Astrocyte of the spinal cord (primary cell): ENCODE measurements at regions not wholly inside any gene's neighbourhood (a gene's known extent, or its start where the extent isn't known, plus 50 kb on each side); places are given as distances from the start of the nearest gene placed in this dataset.

Source experiments
- DNase-seq: peaks from one replicate; pipeline ENCODE4 v3.0.0; 2011; ENCODE audit warnings: low read depth, low spot score
- H3K4me3 ChIP-seq: 2 replicates; pipeline ENCODE4 v1.5.1; 2011; ENCODE audit warnings: low read depth, mild to moderate bottlenecking, low read length, moderate library complexity
- in situ Hi-C: cut with HindIII; loops from 2 replicates; pipeline ENCODE4 v1.10.0; 2017; ENCODE audit warnings: low sequenced_read_pairs
- TF ChIP-seq, protein P1 (sequence below): IDR thresholded peaks from 2 replicates; pipeline ENCODE4 v1.5.1; 2012; ENCODE audit warnings: low read depth, mild to moderate bottlenecking, low read length, inconsistent platforms

DNA sequence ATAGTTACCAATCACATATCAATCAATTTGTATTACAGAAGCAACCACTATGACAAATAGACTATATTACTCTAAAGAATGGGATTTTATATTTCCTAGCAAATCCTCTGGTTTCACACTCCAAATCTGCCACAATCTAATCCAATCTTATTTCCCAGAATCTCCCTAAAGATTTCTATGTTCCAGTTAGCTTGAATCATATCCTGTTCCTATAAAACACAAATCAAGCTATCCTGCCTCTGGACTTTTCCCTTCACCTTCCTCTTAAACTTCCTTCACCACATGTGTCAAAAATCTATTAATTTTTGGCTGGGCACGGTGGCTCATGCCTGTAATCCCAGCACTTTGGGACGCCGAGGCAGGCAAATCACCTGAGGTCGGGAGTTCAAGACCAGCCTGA, 50.0 kb downstream of the PIK3C2A start:
- H3K4me3 ChIP-seq: no peak overlapping the region
- in situ Hi-C loops: no loop called here
- DNase-seq: no peak
- TF ChIP-seq, protein P1, sequence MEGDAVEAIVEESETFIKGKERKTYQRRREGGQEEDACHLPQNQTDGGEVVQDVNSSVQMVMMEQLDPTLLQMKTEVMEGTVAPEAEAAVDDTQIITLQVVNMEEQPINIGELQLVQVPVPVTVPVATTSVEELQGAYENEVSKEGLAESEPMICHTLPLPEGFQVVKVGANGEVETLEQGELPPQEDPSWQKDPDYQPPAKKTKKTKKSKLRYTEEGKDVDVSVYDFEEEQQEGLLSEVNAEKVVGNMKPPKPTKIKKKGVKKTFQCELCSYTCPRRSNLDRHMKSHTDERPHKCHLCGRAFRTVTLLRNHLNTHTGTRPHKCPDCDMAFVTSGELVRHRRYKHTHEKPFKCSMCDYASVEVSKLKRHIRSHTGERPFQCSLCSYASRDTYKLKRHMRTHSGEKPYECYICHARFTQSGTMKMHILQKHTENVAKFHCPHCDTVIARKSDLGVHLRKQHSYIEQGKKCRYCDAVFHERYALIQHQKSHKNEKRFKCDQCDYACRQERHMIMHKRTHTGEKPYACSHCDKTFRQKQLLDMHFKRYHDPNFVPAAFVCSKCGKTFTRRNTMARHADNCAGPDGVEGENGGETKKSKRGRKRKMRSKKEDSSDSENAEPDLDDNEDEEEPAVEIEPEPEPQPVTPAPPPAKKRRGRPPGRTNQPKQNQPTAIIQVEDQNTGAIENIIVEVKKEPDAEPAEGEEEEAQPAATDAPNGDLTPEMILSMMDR: no peak

DNA sequence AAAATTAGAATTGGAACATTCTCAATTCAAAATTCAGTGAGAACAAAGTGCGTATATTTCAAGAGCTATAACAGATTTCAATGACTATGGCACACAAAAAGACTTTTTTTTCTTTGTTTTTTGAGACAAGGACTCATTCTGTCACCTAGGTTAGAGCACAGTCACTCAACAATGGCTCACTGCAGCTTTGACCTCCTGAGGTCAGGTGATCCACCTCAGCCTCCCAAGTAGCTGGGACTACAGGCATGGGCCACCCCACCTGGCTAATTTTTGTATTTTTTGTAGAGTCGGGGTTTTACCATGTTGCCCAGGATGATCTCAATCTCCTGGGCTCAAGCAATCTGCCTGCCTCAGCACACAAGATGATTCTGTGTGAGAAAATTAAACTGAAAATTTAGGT, 51.5 kb downstream of the PIK3C2A start:
- no peak for DNase-seq
- TF ChIP-seq, protein P1: no peak
- no peak overlapping the region for H3K4me3 ChIP-seq
- in situ Hi-C loops: no loop called here

DNA sequence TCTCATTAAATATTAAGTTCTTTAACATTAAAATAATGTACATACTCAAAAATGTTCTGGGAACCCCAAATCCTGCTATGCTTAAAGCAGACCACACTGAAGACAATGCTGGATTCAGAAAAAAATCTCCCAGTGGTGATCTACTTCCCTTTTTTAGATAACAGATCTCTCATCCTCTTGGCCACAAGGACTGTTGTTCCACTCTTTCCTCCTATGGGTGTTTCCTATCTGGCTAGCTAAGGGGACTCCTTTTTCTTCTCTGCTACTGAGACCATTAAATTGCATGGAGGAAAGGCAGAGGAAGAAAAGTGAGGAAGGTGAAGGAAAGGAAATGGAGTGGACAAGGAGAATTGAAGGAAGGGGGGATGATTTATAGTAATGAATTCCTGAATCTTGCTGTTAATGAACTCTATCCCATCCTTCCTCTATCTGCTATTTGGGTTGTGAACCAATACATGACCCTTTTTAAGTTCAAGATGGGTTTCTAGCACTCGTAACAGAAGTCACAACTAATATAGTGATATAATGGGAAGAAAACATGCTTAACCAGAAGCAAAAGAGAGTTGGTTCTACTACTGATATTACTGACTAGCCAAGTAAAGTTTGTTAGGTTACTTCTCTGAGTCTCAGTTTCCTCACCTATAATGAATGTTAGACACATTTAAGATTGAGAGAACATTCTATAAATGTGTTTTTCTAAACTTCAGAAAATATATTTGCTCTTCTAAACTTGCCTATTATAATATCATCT, 53.2 kb downstream of the PIK3C2A start:
- in situ Hi-C loops: no loop called here
- DNase-seq: no peak
- no peak overlapping the region for H3K4me3 ChIP-seq
- TF ChIP-seq, protein P1: no peak

DNA sequence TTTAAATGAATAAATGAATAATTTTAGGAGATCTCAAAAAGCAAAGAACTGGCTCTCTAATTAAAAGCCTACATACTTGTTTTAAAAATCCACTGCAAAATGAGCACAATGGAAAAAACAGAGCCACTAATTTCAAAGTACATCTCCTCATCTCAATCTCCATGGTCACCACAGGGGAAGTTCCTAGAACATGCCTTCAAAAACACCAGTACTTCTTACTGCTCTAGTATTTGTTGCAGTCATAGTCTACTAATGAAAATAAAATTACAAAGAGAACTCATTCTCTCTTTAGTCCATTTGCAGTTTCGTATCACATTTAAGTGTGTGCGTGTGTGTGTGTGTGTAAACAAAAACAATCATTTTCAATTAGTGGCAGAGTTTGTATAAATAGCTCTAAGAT, 54.0 kb downstream of the PIK3C2A start:
- TF ChIP-seq, protein P1: no peak
- no peak overlapping the region for H3K4me3 ChIP-seq
- in situ Hi-C loops: no loop called here
- DNase-seq: no peak

DNA sequence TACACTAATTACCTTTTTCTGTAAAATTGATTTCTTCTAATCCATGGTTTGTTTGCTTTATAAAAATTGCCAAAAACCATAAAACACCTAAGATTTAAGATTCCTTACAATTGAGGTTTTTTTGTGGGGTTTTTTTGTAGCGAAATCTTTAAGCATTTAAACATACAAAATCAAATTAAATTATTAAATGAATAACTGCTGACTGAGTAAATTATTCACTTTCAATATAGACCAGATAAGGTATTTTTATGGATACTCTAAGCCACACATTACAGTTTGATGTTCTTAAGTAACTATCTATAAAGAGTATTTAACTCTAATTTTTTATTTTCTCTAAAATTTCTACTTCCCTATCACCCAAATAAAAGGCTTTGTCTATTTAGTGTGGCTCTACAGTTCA, 55.5 kb downstream of the PIK3C2A start:
- in situ Hi-C loops: no loop called here
- TF ChIP-seq, protein P1: no peak
- H3K4me3 ChIP-seq: no peak overlapping the region
- DNase-seq: no peak

DNA sequence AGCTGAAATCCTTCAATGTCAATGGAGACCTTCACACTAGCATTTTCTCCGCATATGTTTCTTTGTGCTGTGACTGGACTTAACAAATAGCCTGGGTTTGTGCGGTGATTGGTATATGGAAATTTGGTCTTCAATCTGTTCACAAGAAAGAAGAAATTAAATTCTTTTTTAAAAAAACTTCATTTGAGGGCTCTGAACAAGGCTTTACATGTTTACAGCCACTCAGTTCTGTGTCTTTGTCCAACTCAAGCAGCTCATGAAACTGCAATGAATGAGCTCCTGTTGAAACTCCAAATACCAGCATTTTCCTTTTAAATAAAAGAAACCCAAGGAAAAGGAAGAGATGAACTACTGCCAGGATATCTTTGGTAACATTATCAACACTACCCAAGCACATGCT, 57.3 kb downstream of the PIK3C2A start:
- in situ Hi-C loops: no loop called here
- no peak overlapping the region for H3K4me3 ChIP-seq
- no peak for DNase-seq
- TF ChIP-seq, protein P1: no peak
